ENCODE measurements at regions not wholly inside any gene's neighbourhood (a gene's known extent, or its start where the extent isn't known, plus 50 kb on each side); places are given as distances from the start of the nearest gene placed in this dataset.

GRCh38 chrX:39953879-39954278 is 143.9 kb downstream of the BCOR start:
- TF ChIP-seq, protein P1, sequence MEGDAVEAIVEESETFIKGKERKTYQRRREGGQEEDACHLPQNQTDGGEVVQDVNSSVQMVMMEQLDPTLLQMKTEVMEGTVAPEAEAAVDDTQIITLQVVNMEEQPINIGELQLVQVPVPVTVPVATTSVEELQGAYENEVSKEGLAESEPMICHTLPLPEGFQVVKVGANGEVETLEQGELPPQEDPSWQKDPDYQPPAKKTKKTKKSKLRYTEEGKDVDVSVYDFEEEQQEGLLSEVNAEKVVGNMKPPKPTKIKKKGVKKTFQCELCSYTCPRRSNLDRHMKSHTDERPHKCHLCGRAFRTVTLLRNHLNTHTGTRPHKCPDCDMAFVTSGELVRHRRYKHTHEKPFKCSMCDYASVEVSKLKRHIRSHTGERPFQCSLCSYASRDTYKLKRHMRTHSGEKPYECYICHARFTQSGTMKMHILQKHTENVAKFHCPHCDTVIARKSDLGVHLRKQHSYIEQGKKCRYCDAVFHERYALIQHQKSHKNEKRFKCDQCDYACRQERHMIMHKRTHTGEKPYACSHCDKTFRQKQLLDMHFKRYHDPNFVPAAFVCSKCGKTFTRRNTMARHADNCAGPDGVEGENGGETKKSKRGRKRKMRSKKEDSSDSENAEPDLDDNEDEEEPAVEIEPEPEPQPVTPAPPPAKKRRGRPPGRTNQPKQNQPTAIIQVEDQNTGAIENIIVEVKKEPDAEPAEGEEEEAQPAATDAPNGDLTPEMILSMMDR (IDR thresholded peaks at IDR 0.05) = no peak
- TF ChIP-seq POLR2A (IDR thresholded peaks at IDR 0.05) (no peak), EP300 (IDR thresholded peaks at IDR 0.05) (no peak)
- Histone ChIP-seq H3K4me3 (no peak overlapping the region), H3K27ac (no peak overlapping the region), H3K36me3 (no peaks in the 10 kb centered on the region), H3K9me3 (no peaks in the 10 kb centered on the region), H3K4me1 (ENCODE audit: insufficient read depth) (no peaks in the 10 kb centered on the region), H3K27me3 (no peaks in the 10 kb centered on the region)
- DNase-seq = peak in 1 of 5 donors; percentile 30
- 61 to 67% (median 66%) methylated on average over 10 of the region's 10 CpGs for WGBS, 3 donors
- intact Hi-C loops (cut with DNase I) = no loop called here

DNA sequence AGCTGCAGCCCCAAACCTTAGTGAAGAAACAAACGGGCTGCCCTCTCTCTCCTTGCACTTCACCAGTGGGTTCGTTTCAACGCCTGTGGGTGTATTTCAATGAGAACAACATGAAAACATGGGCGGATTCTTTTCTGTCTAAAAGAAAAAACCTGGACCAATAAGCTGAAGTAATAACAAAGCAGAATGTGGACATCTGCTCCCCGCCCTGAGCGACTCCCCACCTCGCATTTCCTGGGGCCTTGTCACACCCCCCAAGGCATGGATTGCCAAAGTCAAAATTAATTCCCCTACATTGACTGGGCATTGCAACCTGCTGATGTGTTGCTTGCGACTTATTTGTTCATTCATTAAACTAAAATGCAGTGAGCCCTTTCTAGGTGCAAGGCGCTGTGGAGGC is 142.9 kb downstream of the BCOR start:
- DNase-seq = no peak
- 73 to 82% (median 77%) methylated on average over 9 of the region's 9 CpGs for WGBS, 3 donors
- intact Hi-C loops (cut with DNase I) = no loop called here
- no peak for TF ChIP-seq POLR2A (IDR thresholded peaks at IDR 0.05)
- TF ChIP-seq EP300 (IDR thresholded peaks at IDR 0.05) = no peak
- TF ChIP-seq, protein P1 (IDR thresholded peaks at IDR 0.05) = no peak
- H3K27ac ChIP-seq = no peak overlapping the region
- no peaks in the 10 kb centered on the region for H3K9me3 ChIP-seq
- H3K4me3 ChIP-seq = no peak overlapping the region
- no peaks in the 10 kb centered on the region for H3K4me1 ChIP-seq (ENCODE audit: insufficient read depth)
- no peaks in the 10 kb centered on the region for H3K36me3 ChIP-seq
- H3K27me3 ChIP-seq = no peaks in the 10 kb centered on the region

DNA sequence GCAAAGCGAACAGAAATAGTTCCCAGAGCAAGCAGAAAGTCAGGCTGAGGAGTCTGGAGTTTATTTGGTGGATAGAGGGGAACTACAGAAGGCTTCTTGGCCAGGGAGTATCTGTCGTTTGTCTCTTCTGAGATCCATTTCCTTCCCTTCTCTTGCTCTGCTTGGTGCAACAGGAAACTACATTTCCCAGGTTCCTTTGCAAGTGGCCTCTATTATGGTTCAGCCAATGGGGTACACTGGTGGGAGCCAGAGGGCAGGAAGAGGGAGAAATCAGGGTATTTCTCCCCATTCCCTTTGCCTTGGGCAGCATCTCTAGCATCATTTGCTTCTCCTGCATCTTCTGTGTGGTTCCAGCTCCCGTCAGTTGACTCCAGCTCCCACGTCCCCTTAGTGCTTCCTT is 142.1 kb downstream of the BCOR start:
- Histone ChIP-seq H3K9me3 (no peaks in the 10 kb centered on the region), H3K27ac (no peak overlapping the region), H3K4me3 (no peak overlapping the region), H3K27me3 (no peaks in the 10 kb centered on the region), H3K36me3 (no peaks in the 10 kb centered on the region), H3K4me1 (ENCODE audit: insufficient read depth) (no peaks in the 10 kb centered on the region)
- intact Hi-C loops (cut with DNase I) = no loop called here
- DNase-seq = no peak
- WGBS, 3 donors = 56 to 66% (median 65%) methylated on average over 4 of the region's 4 CpGs
- no peak for TF ChIP-seq EP300 (IDR thresholded peaks at IDR 0.05)
- TF ChIP-seq, protein P1 (IDR thresholded peaks at IDR 0.05) = no peak
- TF ChIP-seq POLR2A (IDR thresholded peaks at IDR 0.05) = no peak

DNA sequence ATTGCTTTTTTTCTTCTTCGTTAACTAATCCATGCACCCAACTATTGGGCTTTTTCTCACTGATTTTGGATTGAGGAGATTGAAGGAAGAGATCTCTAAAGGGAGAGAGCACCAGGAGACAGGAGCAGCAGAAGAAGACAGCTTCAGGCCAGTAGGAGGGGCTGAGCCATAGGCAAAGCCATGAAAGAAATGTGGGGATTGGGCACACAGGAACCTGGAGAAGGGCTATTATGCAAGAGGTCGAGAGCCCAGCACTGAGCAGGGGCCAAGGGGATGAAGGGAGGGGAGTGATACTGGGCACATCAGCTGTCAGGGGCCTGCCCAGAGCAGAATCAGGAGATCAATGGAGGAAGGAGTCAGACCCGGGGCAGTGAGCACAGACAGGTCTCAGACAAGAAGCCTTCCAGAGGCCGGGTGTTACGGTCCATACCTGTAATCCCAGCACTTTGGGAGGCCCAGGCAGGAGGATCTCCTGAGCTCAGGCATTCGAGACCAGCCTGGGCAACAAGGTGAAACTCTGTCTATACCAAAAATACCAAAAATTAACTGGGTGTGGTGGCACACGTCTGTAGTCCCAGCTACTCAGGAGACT is 140.9 kb downstream of the BCOR start:
- TF ChIP-seq, protein P1 (IDR thresholded peaks at IDR 0.05) = no peak
- Histone ChIP-seq H3K9me3 (no peaks in the 10 kb centered on the region), H3K27ac (no peak overlapping the region), H3K4me3 (no peak overlapping the region), H3K4me1 (ENCODE audit: insufficient read depth) (no peaks in the 10 kb centered on the region), H3K27me3 (no peaks in the 10 kb centered on the region), H3K36me3 (no peaks in the 10 kb centered on the region)
- 73 to 79% (median 78%) methylated on average over 7 of the region's 7 CpGs for WGBS, 3 donors
- DNase-seq = no peak
- intact Hi-C loops (cut with DNase I) = no loop called here

Data from ovary (tissue), 7 donors.